Amniotic epithelial cell (primary cell): ENCODE measurements at regions not wholly inside any gene's neighbourhood (a gene's known extent, or its start where the extent isn't known, plus 50 kb on each side); places are given as distances from the start of the nearest gene placed in this dataset.
A peak's percentile ranks its signal among the peaks of the same experiment; 100 is the strongest.

Experiments
- DNase-seq: peaks from one replicate; pipeline ENCODE4 v3.0.0-alpha.2; 2010; ENCODE audit warnings: low read depth

- no peak for DNase-seq
These were observed 70.4 kb upstream of the SMNDC1 start for GRCh38 chr10:110375121-110375520.

- DNase-seq = no peak
These were observed 71.5 kb upstream of the SMNDC1 start for GRCh38 chr10:110376021-110376766.

- no peak for DNase-seq
These were observed 72.0 kb upstream of the SMNDC1 start for GRCh38 chr10:110376767-110377160.

GRCh38 chr10:110378006-110378405, 73.3 kb upstream of the SMNDC1 start:
- DNase-seq = no peak

- peak; percentile 80 for DNase-seq
These were observed 73.9 kb upstream of the SMNDC1 start for GRCh38 chr10:110378533-110379108.

- DNase-seq = no peak
These were observed 75.1 kb upstream of the SMNDC1 start for GRCh38 chr10:110379831-110380230.

- DNase-seq = no peak
These were observed 75.6 kb upstream of the SMNDC1 start for GRCh38 chr10:110380293-110380692.

- DNase-seq = no peak
These were observed 78.0 kb upstream of the SMNDC1 start for GRCh38 chr10:110382695-110383094.

- no peak for DNase-seq
These were observed 82.9 kb upstream of the SMNDC1 start for GRCh38 chr10:110387617-110387982.

GRCh38 chr10:110387983-110388686, 83.4 kb upstream of the SMNDC1 start:
- no peak for DNase-seq

GRCh38 chr10:110388687-110389052, 84.0 kb upstream of the SMNDC1 start:
- no peak for DNase-seq

GRCh38 chr10:110389255-110389654, 84.5 kb upstream of the SMNDC1 start:
- peak; percentile 41 for DNase-seq

- DNase-seq = no peak
These were observed 86.8 kb upstream of the SMNDC1 start for GRCh38 chr10:110391541-110391940.

- no peak for DNase-seq
These were observed 87.4 kb upstream of the SMNDC1 start for GRCh38 chr10:110392121-110392520.

GRCh38 chr10:110392868-110393740, 88.4 kb upstream of the SMNDC1 start:
- peak; percentile 92 for DNase-seq

GRCh38 chr10:110393866-110394265, 89.1 kb upstream of the SMNDC1 start:
- DNase-seq = no peak

- no peak for DNase-seq
These were observed 89.6 kb upstream of the SMNDC1 start for GRCh38 chr10:110394296-110394695.

- no peak for DNase-seq
These were observed 90.2 kb upstream of the SMNDC1 start for GRCh38 chr10:110394898-110395297.

- DNase-seq = peak; percentile 93
These were observed 90.9 kb upstream of the SMNDC1 start for GRCh38 chr10:110395350-110396283.

- DNase-seq = no peak
These were observed 91.5 kb upstream of the SMNDC1 start for GRCh38 chr10:110396284-110396651.

- DNase-seq = no peak
These were observed 93.1 kb upstream of the SMNDC1 start for GRCh38 chr10:110397856-110398255.
